Stimulated activated CD4-positive, alpha-beta T cell treated with anti-CD3 and anti-CD28 coated beads, Interleukin-2, amount 100 ng/mL, for 24 hours (primary cell): ENCODE measurements at regions not wholly inside any gene's neighbourhood (a gene's known extent, or its start where the extent isn't known, plus 50 kb on each side); places are given as distances from the start of the nearest gene placed in this dataset.
"Not testable (repeated sequence)": the region's sequence is repeated elsewhere in the genome, so short reads cannot be mapped to it uniquely, and the experiment has no call there.

Experiments used
- DNase-seq, 2 donors: peaks; one replicate each; pipeline ENCODE4 v3.0.0-alpha.2; 2020

- DNase-seq = no peak
Observed at GRCh38 chr11:92109466-92109865, 115.2 kb upstream of the FAT3 start.

DNA sequence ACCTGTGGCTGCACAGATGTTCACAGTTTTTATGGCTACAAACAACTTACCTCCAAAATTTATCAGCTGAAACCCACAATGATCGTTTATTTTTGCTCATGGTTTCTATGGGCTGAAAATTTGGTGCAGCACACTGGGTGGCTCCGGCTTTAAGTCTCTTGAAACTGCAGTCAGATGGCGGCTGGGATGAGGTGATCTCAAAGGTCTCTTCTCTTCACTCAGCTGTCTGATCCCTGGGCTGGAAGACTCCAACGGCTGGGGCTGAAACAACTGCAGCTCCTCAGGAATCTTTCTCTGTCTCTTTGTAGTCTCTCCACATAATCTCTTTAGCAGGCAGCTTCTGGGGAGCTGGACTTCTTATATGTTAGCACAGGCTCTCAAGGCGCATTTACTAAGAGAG is 117.3 kb upstream of the FAT3 start:
- no peak for DNase-seq

DNA sequence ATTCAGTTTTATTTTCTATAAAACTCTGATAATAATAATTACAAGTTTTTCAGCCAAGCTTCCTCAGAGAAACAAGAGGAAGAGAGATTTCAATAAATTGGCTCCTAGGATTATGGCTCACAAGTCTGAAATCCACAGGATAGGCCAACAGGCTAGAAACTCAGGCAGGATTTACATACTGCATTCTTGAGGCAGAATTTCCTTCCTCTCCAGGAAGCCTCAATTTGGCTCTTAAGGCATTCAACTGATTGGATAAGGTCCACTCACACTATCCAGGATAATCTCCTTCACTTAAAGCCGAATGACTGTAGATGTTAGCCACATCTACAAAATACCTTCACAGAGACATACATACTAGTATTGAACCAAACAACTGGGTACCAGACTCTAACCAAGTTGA is 120.3 kb upstream of the FAT3 start:
- no peak for DNase-seq

GRCh38 chr11:92101920-92102319 is 122.7 kb upstream of the FAT3 start:
- DNase-seq = no peak

DNA sequence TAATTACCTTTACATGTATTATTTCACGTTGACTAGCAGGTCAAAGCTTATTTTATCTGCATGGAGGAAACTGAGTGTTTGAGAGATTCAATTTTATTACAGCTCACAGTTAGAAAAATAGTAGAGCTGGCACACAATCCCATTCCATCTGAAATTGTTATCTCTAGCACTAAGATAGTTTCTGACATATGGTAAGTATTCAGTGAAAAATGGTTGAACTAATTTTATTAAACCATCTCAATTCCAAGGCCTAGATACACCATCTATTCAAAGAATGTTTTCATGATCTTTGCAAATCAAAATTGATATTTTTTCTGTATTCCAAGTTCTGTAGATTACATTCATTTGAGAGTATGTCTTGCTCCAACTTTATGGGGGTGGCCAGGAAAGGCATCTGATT is 125.4 kb upstream of the FAT3 start:
- DNase-seq = no peak

DNA sequence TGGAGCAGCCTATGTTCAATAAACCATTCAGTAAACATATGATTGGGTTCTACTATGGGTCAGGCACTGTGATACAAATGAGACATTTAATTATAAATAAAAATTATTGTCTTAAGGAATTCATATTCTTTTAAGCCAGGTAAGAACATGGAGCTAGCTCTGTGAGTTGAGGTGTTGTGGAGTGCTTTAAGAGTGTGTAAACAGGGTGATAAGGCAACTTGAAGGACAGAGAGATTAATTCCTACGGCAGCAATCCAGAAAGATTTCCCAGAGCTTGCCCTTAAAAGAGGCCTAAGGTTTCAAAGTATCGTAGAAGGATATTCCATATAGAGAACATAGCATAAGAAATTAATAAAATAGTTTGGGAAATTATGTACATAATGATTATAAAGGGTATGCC is 126.4 kb upstream of the FAT3 start:
- DNase-seq = no peak

GRCh38 chr11:92087725-92088537 is 136.7 kb upstream of the FAT3 start:
- no peak for DNase-seq

DNA sequence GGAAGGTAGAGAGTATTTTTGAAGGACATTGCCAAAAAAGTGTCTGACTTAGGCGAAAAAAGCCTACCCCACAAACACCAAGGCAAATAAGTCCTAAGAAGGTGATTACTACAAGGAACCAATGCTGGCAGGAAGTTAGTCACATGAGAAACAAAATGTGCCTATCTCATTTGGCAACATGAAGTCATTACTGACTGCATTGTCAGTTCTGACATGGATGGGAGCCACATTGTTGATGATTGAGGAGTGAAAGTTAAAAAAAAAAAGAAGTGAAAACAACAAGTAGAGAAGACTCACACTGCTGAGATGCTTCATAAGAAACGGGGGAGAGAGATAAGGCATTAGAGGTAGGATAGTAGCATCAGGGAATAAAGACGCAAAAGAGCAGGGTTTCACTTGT is 141.5 kb upstream of the FAT3 start:
- no peak for DNase-seq

- DNase-seq = no peak
Observed at GRCh38 chr11:92082652-92083051, 142.0 kb upstream of the FAT3 start.

DNA sequence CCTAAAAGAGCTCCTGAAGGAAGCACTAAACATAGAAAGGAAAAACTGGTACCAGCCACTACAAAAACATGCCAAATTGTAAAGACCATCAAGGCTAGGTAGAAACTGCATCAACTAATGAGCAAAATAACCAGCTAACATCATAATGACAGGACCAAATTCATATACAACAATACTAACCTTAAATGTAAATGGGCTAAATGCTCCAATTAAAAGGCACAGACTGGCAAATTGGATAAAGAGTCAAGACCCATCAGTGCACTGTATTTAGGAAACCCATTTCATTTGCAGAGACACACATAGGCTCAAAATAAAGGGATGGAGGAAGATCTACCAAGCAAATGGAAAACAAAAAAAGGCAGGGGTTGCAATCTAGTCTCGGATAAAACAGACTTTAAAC is 150.1 kb upstream of the FAT3 start:
- DNase-seq = not testable (repeated sequence)

- no peak for DNase-seq
Observed at GRCh38 chr11:92071660-92072059, 153.0 kb upstream of the FAT3 start.

GRCh38 chr11:92070026-92070889 is 154.4 kb upstream of the FAT3 start:
- DNase-seq = no peak

DNA sequence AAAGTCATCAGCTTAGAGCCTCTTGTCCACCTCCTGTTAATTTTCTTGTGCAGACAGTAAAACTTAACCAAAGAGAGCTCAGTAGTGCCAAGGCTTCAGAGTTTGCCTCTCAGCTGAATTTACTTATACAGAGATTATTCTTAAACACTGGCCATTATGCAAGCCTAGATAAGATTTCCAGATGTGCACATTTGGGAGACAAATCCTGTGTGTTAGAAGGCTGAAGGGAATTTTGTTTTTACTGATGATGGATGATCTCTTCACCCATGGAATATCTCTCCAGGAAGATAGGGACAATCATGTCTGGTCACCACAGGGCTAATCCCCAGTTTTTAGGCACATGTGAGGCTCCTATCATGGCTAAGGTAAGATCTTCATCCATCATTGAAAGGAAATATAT is 157.6 kb upstream of the FAT3 start:
- DNase-seq = no peak

GRCh38 chr11:92061456-92062062 is 163.1 kb upstream of the FAT3 start:
- DNase-seq = no peak

DNA sequence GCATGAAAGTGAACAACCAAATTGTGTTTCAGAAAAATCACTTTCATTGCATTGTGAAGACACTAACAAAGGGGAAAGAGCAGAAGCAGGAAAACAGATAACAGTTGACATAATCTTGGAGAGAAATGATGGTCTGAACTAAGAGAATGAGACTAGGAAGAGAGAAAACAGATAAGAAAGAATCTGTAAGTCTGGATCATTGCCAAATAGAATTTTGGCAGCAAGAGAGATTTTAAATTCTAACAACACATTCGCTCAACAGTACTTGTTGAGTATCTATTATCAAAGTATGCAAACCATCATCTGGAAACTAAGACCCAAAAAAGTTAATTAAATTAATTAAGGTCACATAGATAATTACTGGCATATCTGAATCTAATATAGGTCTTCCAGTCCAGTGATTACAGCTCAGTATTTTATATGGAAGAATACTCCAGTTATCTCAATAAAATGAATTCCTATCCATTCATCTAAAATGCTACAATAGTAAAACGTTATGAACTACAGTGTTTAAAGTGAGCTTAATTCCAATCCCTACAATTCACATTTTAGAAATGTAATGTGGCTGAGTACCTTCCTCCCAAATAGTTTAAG is 166.7 kb upstream of the FAT3 start:
- DNase-seq = no peak

DNA sequence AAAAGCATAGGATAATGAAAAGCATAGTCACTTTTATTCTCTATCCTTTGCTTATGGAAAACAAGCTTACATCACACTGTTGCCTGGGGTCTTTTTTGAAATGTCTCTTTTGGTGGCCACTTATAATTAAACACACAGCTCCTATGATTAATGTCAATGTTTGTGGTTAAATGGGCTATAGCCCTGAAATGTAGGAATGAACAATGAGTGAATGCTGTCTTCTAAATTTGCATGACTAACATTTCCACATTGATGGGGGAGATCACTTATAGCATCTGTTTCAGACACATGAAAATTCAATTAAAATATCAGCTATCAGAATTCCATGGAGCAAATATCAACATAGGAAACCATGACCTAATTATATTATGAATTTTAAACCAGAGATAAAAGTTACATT is 171.4 kb upstream of the FAT3 start:
- DNase-seq = no peak

DNA sequence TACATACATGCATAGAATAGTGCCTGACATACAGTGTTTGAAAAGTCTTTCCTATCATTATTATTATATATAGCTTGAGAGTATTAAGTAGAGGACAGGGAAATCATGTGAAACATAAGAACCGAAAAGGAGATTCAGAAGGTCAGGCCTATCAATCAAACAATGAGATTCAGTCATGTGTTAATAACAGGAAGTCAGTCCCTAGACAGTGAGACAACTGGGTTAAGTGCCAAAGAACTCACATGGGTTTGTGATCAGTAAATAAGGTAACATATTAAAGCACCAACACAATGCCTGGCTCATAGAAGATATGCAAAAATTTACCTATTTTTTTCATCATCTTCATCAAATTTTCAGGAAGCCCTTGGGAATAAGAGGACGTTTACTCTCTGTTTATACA is 174.3 kb upstream of the FAT3 start:
- DNase-seq = no peak

DNA sequence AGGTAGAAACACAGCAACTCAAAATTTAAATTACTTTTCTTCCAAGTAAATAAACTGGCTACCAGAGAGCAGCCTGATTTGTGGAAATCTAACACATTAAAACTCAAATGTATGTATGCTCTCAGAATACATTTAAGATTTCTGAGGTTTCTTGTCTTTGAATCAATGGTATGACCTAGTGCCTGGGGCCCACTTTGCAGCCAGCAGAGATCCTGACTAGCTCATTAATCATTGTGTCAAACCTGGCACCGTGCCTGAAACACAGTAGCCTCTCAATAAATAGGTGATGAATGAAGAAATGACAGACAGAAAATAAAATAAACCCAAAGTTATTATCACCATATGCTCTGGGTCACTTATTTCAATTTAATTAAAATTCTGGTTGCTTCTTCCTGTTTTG is 176.2 kb upstream of the FAT3 start:
- DNase-seq = no peak

GRCh38 chr11:92046103-92046502 is 178.5 kb upstream of the FAT3 start:
- no peak for DNase-seq

DNA sequence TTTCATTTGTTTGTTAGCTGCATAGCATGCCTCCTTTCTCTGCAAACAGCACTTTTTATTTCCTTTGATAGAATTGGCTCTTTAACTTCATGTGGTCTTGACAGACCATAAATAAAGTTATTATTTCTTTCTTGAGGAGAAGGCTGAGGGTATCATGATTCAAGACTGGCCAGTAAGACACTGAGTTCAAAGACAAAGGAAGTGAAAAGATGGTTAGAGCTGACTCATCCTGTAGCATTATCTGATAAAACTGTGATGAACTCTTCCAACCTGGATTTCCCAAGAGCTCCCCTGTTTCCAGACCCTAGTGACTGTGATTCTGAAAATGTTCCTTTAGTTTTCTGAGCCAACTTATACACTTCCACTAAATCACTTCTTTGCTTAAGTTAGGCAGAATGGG is 179.3 kb upstream of the FAT3 start:
- DNase-seq = no peak

GRCh38 chr11:92035488-92035887 is 189.1 kb upstream of the FAT3 start:
- DNase-seq = no peak

DNA sequence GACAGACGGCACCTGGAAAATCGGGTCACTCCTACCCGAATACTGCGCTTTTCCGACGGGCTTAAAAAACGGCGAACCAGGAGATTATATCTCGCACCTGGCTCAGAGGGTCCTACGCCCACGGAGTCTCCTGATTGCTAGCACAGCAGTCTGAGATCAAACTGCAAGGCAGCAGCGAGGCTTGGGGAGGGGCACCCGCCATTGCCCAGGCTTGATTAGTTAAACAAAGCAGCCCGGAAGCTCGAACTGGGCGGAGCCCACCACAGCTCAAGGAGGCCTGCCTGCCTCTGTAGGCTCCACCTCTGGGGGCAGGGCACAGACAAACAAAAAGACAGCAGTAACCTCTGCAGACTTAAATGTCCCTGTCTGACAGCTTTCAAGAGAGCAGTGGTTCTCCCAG is 197.5 kb upstream of the FAT3 start:
- DNase-seq = not testable (repeated sequence)

- DNase-seq = no peak
Observed at GRCh38 chr11:92026664-92027063, 198.0 kb upstream of the FAT3 start.

DNA sequence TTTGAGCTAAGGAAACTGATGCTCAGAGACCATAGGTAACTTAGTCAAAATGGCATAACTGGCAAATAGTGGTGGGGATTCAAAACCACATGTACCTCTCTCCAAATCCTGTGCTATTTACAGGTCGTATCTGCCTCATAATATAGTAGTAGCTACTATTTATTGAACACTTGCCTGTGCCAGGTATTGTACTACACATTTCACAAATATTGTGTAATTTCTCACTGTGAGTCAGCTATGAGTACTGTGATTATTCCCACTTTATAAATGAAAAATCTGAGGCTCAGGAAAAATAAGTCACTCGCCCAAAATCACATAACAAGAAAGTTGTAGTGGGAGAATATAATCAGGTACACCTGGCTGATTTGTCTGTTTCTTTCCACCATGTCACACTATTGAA is 199.8 kb upstream of the FAT3 start:
- DNase-seq = no peak
